ELF-1 (cell line): ENCODE measurements at regions not wholly inside any gene's neighbourhood (a gene's known extent, or its start where the extent isn't known, plus 50 kb on each side); places are given as distances from the start of the nearest gene placed in this dataset.

Experiments used
- DNase-seq: peaks from one replicate; pipeline ENCODE4 v3.0.0-alpha.2; 2016; ENCODE audit warnings: low read depth, low spot score

- DNase-seq: no peak
These were observed 190.8 kb upstream of the TOPAZ1 start for GRCh38 chr3:44050867-44051266.

GRCh38 chr3:44055951-44056350, 185.7 kb upstream of the TOPAZ1 start:
- DNase-seq: no peak

- DNase-seq: no peak
These were observed 185.0 kb upstream of the TOPAZ1 start for GRCh38 chr3:44056446-44057240.

GRCh38 chr3:44058022-44058867, 183.4 kb upstream of the TOPAZ1 start:
- DNase-seq: peak; percentile 31

- DNase-seq: no peak
These were observed 182.8 kb upstream of the TOPAZ1 start for GRCh38 chr3:44058868-44059203.

- DNase-seq: no peak
These were observed 181.5 kb upstream of the TOPAZ1 start for GRCh38 chr3:44060164-44060563.

GRCh38 chr3:44061268-44061667, 180.4 kb upstream of the TOPAZ1 start:
- no peak for DNase-seq

- no peak for DNase-seq
These were observed 179.7 kb upstream of the TOPAZ1 start for GRCh38 chr3:44061961-44062360.

- peak; percentile 23 for DNase-seq
These were observed 176.2 kb upstream of the TOPAZ1 start for GRCh38 chr3:44065311-44066094.

- DNase-seq: peak; percentile 68
These were observed 174.9 kb upstream of the TOPAZ1 start for GRCh38 chr3:44066806-44067205.

GRCh38 chr3:44067431-44067830, 174.3 kb upstream of the TOPAZ1 start:
- no peak for DNase-seq

- no peak for DNase-seq
These were observed 172.9 kb upstream of the TOPAZ1 start for GRCh38 chr3:44068753-44069152.

- no peak for DNase-seq
These were observed 172.4 kb upstream of the TOPAZ1 start for GRCh38 chr3:44069276-44069675.

GRCh38 chr3:44070841-44071546, 170.7 kb upstream of the TOPAZ1 start:
- DNase-seq: no peak

- DNase-seq: no peak
These were observed 168.8 kb upstream of the TOPAZ1 start for GRCh38 chr3:44072601-44073540.

GRCh38 chr3:44074181-44074580, 167.5 kb upstream of the TOPAZ1 start:
- no peak for DNase-seq

- peak; percentile 67 for DNase-seq
These were observed 165.4 kb upstream of the TOPAZ1 start for GRCh38 chr3:44076221-44076829.

- DNase-seq: no peak
These were observed 164.4 kb upstream of the TOPAZ1 start for GRCh38 chr3:44077267-44077666.

- DNase-seq: no peak
These were observed 162.8 kb upstream of the TOPAZ1 start for GRCh38 chr3:44078863-44079262.

GRCh38 chr3:44079916-44080315, 161.8 kb upstream of the TOPAZ1 start:
- no peak for DNase-seq
